ENCODE measurements at regions not wholly inside any gene's neighbourhood (a gene's known extent, or its start where the extent isn't known, plus 50 kb on each side); places are given as distances from the start of the nearest gene placed in this dataset.
A peak's percentile ranks its signal among the peaks of the same experiment; 100 is the strongest.
"Not testable (repeated sequence)": the region's sequence is repeated elsewhere in the genome, so short reads cannot be mapped to it uniquely, and the experiment has no call there.

- DNase-seq = no peak
Measured at GRCh38 chr2:122341007-122341406, 585.6 kb downstream of the TSN start.

GRCh38 chr2:122352151-122352550 is 596.7 kb downstream of the TSN start:
- not testable (repeated sequence) for DNase-seq

GRCh38 chr2:122357998-122358397 is 602.5 kb downstream of the TSN start:
- DNase-seq = no peak

GRCh38 chr2:122358729-122359128 is 603.3 kb downstream of the TSN start:
- no peak for DNase-seq

GRCh38 chr2:122363885-122364284 is 608.4 kb downstream of the TSN start:
- DNase-seq = no peak

GRCh38 chr2:122366427-122366826 is 611.0 kb downstream of the TSN start:
- DNase-seq = no peak

GRCh38 chr2:122366969-122367645 is 611.7 kb downstream of the TSN start:
- no peak for DNase-seq

GRCh38 chr2:122367646-122368010 is 612.2 kb downstream of the TSN start:
- DNase-seq = no peak

- DNase-seq = no peak
Measured at GRCh38 chr2:122368576-122369243, 613.3 kb downstream of the TSN start.

GRCh38 chr2:122378521-122378920 is 623.1 kb downstream of the TSN start:
- no peak for DNase-seq

GRCh38 chr2:122384768-122385333 is 629.4 kb downstream of the TSN start:
- no peak for DNase-seq

GRCh38 chr2:122388208-122388607 is 632.8 kb downstream of the TSN start:
- DNase-seq = no peak

- DNase-seq = no peak
Measured at GRCh38 chr2:122389694-122390093, 634.2 kb downstream of the TSN start.

- peak in 1 of 5 donors; percentile 29 for DNase-seq
Measured at GRCh38 chr2:122390406-122390805, 635.0 kb downstream of the TSN start.

GRCh38 chr2:122391726-122392125 is 636.3 kb downstream of the TSN start:
- DNase-seq = no peak

- no peak for DNase-seq
Measured at GRCh38 chr2:122395687-122396086, 640.2 kb downstream of the TSN start.

GRCh38 chr2:122411231-122411630 is 655.8 kb downstream of the TSN start:
- no peak for DNase-seq

- DNase-seq = no peak
Measured at GRCh38 chr2:122412360-122412759, 656.9 kb downstream of the TSN start.

- DNase-seq = no peak
Measured at GRCh38 chr2:122414902-122415301, 659.5 kb downstream of the TSN start.

GRCh38 chr2:122417114-122417513 is 661.7 kb downstream of the TSN start:
- no peak for DNase-seq

- DNase-seq = no peak
Measured at GRCh38 chr2:122421775-122422174, 666.3 kb downstream of the TSN start.

- no peak for DNase-seq
Measured at GRCh38 chr2:122422384-122422991, 667.0 kb downstream of the TSN start.

- no peak for DNase-seq
Measured at GRCh38 chr2:122423934-122424333, 668.5 kb downstream of the TSN start.

Data from T-helper 1 cell (primary cell).